Activated CD4-positive, CD25-positive, alpha-beta regulatory T cell treated with anti-CD3 and anti-CD28 coated beads, Interleukin-2, amount 50 U/mL, for 16 hours (primary cell): ENCODE measurements at regions not wholly inside any gene's neighbourhood (a gene's known extent, or its start where the extent isn't known, plus 50 kb on each side); places are given as distances from the start of the nearest gene placed in this dataset.

Experiments used
- DNase-seq: peaks from one replicate; pipeline ENCODE4 v3.0.0-alpha.2; 2020; ENCODE audit warnings: low read depth, low spot score

- no peak for DNase-seq
These were observed 277.4 kb downstream of the NPIPA8 start for GRCh38 chr16:18059089-18059488.

- no peak for DNase-seq
These were observed 281.1 kb downstream of the NPIPA8 start for GRCh38 chr16:18055411-18055916.

DNA sequence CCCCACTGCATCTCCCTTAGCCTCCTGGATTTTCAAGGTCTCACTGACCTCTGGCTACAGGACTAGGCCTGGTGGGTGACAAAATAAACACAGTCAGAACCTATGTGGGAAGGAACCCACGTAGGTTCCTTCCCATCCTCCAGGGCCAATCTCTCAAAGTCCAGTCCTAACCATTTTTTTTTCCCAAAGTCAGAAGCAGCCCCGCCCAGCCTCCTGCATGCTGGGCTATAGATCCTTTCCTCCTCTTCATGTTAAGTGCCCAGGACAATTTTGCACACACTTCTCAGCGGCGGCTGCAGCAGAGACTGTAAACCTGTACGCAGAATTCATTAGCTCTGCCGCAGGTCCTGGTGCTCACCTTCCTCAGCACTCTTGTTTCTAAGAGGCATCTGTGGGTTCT, 285.8 kb downstream of the NPIPA8 start:
- no peak for DNase-seq

DNA sequence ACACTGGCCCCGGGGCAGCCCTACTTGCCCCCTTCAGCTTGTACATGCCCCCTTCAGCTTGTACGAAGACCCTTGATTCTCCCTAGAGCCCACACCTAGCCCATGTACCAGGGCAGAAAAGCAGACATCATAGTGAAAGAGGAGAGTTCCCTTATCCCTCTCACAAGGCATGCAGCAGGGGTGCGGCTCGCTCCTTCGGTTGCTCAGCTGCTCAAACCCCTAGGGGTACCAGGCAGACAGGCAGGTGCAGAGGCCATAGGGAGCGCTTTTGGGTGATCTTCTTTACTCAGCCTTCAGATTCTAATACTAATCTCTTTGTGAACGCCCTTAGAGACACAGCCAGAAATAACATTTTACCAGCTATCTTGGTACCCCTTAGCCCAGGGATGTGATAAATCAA, 286.3 kb downstream of the NPIPA8 start:
- DNase-seq = no peak

DNA sequence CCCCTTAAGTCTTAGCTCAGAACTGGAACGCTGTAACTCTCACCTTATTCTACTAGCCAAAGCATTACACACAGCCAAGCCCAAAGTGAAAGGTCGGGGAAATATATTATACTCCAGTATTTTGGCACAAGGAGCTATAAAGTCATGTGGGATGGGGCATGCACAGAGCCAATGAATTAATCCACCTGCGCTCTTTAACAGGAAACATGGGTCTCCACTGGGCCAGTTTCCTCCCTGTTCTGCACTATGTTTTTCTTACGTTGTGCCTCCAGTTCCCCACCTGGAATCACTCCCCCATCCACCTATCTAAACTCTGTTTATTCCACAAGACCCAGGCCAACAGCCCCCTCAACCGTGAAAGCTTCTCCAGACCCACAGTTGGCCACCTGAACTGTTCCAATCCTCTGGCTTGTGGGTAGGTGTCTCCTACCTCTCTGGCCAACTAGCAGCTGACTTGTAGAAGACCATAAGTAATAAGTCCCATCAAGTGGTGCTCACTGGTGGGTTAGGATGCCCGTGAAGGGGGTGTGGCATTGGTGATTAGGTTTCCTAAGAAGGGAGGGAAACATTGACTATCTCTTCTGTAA, 286.9 kb downstream of the NPIPA8 start:
- DNase-seq = no peak

- no peak for DNase-seq
These were observed 287.5 kb downstream of the NPIPA8 start for GRCh38 chr16:18048853-18049546.

DNA sequence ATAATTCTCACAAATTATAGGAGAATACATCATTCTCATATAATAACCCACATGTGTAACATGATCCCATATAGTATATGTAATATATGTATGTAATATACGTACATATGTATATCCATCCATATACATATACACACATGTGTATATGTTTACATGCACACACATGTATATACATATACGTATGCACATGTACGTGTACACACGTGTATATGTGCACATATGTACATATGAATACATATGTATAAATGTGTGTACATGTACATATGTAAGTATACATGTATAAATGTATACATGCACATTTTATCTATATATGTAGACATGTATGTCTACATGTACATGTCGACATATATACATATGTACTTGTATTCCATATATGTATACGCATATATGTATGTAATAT, 288.8 kb downstream of the NPIPA8 start:
- DNase-seq = no peak

GRCh38 chr16:18045356-18045755, 291.2 kb downstream of the NPIPA8 start:
- DNase-seq = no peak

DNA sequence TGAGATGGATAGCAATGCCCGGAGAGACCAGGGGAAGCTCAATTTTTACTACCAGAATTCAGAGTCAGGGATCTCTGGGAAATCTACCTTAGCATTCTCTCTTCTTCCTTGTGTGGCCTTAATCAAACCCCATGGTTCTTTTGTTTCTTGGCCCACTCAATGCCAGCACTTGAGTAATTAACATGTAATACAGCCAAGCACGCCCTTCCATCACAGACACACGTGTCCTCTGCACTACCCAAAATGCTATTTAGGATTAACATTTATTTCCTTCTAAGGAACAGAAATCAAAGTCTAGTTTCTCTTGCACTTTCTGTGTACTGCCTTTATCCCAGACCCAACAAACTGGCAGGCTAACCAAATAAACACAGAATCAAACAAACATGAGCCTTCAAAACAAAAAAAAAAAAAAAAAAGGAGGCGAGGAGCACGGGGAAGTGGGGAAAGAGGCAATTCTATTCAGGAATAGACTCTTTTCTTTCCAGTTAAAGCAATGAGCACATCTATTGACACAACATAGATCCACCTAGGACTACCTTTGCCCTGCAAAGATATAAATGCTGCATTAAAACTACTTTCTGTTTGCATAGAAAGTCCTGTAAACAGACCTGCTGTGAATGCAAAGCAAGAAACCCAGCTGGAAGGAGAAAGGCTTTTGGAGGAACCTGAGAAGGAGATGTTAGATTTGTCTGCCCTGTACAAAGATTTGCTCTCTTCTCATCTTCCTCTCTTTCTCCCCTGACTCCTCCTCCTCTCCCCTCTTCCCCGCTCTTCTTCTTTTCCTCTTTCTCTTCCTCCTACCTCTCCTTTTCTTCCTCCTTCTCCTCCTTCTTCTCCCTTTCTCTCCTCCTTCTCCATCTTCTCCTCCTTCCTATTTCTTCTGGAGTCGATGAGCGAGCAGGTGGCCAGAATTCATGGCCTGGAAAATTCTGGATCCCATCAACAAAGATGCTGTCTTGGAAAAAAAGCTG, 294.4 kb downstream of the NPIPA8 start:
- DNase-seq = no peak

DNA sequence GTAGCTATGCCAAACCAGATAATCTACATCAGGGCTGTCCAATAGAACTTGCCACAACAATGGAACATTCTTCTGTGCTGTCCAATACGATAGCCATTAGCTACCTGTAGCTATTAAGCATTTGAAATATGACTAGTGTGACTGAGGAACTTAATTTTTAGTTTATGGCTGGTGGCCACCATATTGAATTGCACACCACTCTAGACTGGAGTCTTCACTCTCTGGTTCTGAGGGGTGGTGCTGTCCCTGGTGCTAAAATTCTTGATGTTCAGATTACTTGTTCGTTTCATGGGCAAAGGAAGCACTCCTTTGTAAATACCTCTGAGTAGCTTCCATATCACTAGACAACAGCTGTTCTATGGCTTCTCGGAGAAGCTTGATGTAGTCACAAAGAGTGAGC, 296.6 kb downstream of the NPIPA8 start:
- DNase-seq = no peak

GRCh38 chr16:18037051-18037450, 299.5 kb downstream of the NPIPA8 start:
- no peak for DNase-seq

- DNase-seq = no peak
These were observed 311.9 kb downstream of the NPIPA8 start for GRCh38 chr16:18024611-18025010.

GRCh38 chr16:18018376-18018775, 318.2 kb downstream of the NPIPA8 start:
- DNase-seq = no peak

- DNase-seq = no peak
These were observed 322.7 kb downstream of the NPIPA8 start for GRCh38 chr16:18013863-18014262.

- no peak for DNase-seq
These were observed 328.2 kb downstream of the NPIPA8 start for GRCh38 chr16:18008356-18008755.

DNA sequence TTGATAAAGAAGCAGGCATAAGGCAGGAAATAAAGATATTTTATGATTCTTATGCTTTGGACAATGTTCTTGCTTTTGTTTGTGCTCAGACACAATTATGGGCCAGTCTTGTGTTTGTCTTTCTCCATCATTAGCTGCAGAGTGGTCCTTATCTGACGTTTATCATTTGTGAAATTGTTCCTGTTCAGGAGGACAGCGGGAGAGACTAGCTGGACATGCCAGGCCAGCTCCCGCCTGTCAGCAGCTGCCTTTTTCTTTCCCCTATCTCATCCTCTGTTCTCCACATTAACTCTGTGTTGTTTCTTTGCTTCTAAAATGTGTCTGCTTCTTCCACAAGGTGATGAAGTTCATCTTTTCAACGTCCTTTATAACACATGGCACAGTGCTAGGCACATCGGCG, 333.5 kb downstream of the NPIPA8 start:
- no peak for DNase-seq

DNA sequence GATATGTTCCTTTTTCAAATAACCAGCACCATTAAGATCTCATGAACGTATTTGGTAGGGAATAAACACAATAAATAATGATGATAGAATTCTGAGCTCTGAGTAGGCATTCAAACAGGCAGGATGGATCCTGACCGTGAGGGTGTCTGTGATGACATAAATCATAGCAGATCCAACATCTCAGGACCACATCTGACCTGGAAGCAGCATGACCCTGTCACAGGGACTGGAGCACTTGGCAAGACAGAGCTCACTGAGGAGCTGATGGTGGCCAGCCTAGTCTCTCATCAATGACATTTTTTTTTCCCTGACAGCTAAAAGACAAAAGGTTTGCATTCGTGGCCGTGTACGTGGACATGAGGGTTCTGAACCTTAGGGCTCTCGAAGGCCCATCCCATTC, 337.5 kb downstream of the NPIPA8 start:
- DNase-seq = no peak

GRCh38 chr16:17998550-17998949, 338.0 kb downstream of the NPIPA8 start:
- DNase-seq = no peak

DNA sequence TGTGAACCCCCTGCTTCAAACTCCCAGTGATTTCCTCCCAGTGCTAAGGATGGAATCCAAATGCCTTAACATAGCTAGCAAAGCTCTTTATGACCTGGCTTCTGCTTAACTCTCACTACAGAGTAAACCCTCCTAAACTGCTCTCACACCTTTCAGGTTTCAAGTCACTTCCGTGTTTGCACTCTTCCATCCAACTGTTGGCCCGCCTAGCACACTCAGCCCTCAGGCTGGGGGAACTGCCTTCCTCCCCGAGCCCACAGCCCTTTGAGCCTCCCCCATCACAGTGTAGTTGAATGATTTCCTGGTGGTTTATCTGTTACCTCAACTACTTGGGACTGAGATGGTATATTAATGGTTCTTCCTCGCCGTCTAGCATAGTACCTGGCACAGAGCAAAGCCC, 342.5 kb downstream of the NPIPA8 start:
- no peak for DNase-seq

DNA sequence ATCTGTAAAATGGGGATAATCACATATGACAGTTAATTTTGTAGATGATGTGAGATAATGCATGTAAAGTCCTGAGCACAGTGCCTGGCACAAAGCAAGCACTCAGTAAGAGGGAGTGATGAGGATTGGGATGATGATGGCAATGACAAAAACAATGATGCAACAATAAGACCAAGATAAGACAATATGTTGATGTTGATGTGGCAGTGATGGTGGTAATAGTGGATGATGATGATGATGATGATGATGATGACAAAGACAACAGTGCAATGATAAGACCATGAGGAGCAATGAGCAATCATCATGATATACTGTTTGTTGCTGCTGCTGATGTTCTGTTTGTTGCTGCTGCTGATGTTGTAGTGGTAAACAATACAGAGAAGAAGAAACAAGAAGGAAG, 344.1 kb downstream of the NPIPA8 start:
- no peak for DNase-seq

DNA sequence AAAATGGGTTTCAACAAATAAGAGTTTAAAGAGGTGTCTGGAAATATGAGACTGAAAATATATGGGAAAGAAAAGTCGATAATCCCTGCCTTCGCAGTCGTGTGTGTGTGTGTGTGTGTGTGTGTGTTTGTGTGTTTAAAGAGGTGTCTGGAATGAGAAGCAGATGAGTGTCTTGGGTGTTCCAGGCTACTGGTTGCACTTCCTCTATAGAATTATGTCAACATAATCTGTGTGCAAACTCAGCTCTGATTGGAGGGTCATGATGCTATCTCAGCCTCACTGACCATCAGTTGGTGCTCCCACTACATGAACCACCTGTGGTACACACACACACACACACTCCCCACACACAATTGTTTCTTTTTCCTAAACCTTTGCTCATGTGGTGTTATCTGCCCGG, 347.3 kb downstream of the NPIPA8 start:
- no peak for DNase-seq

- DNase-seq = no peak
These were observed 347.7 kb downstream of the NPIPA8 start for GRCh38 chr16:17988839-17989238.
